Right renal pelvis (tissue), 4 donors: ENCODE measurements at regions not wholly inside any gene's neighbourhood (a gene's known extent, or its start where the extent isn't known, plus 50 kb on each side); places are given as distances from the start of the nearest gene placed in this dataset.
A peak's percentile ranks its signal among the peaks of the same experiment; 100 is the strongest.

ENCODE experiments used
- DNase-seq, 4 donors: peaks; one replicate each; pipeline ENCODE4 v3.0.0-alpha.2; 2013; ENCODE audit warnings: low read depth in 4 of 4, low spot score in 3 of 4, missing footprints in 1 of 4

DNA sequence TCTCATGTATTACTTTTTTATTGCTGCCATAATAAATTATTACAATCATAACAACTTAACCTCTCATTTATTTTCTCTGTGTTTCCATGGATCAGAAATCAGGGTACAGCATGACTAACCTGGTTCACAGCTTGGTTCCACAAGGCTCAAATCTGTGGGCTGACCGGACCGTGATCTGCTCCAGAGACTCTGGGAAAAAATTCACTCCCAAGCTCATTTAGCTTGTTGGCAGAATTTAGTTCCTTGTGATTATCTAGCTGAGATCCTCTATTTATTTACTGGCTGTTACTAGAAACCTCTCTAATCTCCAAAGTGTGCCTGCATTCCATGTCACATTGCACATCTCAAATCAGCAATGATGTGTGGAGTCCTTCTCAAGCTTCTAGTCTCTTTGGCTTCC is 386.6 kb downstream of the DIPK2A start:
- no peak for DNase-seq

DNA sequence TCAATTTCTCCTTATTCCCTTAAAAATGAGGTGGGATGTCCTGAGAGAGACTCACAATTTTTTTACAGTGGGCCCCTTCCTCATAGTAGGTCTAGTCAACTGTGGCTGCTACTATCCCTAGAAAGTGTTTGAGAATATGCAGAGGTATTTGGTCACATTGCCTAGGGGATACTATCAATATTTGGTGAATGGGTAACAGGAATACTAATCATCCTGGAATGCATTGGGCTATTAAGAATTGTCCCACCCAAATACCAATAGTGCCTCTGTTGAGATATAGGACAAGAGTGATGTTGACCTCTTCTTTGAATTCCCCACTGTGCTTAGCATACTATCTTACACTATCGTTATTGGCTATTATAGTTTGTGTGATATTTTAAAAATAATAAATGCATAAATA is 389.4 kb downstream of the DIPK2A start:
- no peak for DNase-seq

GRCh38 chr3:144362126-144362525 is 390.5 kb downstream of the DIPK2A start:
- no peak for DNase-seq

GRCh38 chr3:144363856-144364255 is 392.2 kb downstream of the DIPK2A start:
- no peak for DNase-seq

DNA sequence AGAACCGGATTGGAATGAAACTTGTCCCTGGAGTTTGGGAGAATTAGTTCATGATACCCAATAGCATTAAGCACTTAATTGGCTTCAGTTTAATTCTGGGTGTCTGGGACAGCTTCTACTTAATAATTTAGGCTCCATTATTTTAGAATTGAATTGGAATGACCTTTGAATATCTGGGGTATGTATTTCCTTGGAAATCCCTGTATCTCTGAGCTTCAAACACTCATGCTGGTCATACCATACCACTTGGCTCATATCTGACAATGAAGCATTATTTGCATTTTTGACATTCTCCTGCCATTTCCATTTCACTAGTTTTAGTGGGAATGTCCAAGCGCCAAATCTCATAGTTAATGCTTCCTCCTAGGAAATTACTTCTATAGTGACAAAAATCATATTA is 393.1 kb downstream of the DIPK2A start:
- no peak for DNase-seq

DNA sequence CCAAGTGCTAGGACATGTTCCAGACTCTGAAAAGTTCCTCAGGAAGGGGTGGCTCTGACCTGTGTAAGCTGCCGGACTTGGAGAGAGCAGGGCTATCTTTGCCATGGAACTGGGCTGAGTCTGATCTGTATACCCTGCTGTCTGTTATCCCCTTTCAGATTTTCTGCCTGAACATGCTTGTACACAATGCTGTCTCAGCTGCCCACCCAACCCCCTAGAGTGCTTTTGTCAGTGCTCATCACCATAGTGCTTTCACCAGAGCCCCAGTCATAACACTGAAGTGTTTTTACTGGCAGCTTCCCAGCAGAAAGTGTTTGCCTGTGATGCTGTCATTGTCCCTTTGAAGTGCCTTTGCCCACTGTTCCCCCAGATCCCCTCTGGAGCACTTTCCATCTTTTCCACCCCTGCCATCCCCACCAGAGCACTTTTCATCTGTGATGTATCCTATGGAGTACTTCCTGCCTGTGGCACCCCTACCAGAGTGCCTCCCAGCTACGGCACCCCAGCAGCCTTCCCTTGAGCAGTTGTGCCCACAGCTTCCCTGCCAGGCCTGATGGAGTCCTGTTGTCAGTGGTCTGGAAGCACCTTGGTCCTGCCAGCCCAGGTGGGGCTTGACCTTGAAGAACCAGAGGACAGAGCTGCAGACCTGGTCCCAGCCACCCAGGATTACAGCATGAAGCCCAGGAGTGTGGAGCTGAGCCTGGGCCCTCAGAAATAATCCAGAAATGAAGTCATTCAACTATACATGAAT is 397.7 kb downstream of the DIPK2A start:
- no peak for DNase-seq

DNA sequence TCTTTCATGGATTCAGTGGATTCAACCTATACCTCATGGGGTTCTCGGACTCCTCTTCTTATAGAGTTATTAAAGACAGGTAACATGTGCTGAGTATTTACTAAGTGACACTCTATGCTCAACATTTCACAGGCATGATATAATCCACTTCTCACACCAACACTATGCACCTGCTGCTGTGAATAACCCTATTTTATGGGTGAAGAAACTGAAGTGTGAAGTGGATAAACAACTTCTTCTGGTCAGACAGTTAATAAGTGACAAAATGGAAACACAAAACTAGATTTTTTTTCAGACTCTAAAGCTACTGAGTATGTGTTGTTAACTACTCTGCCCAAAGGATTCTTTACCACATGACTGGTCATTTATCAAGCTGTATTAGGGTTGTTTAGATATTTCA is 403.5 kb downstream of the DIPK2A start:
- peak in 2 of 4 donors; percentile 14 to 19 for DNase-seq

DNA sequence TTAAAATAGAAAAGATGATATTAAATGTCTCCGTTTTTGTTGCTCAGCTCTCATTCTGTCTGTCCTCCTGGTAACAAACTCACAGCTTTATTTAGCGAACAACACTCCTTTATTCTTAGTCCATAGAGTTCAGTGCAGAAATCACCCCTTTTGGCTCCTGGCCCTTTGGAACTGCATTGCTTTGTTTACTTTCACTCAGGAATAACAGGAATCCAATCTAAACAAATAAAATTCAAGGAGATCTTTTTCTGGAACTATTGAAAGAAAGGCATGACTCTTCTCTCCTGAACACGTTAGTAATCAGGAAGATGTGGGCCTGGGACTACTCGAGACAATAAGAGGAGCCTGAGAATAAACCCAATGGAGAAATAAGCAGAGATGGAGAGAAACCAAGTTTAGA is 409.2 kb downstream of the DIPK2A start:
- no peak for DNase-seq

- DNase-seq = no peak
These were observed 410.0 kb downstream of the DIPK2A start for GRCh38 chr3:144381607-144382006.

- DNase-seq = no peak
These were observed 412.8 kb downstream of the DIPK2A start for GRCh38 chr3:144384241-144384979.

DNA sequence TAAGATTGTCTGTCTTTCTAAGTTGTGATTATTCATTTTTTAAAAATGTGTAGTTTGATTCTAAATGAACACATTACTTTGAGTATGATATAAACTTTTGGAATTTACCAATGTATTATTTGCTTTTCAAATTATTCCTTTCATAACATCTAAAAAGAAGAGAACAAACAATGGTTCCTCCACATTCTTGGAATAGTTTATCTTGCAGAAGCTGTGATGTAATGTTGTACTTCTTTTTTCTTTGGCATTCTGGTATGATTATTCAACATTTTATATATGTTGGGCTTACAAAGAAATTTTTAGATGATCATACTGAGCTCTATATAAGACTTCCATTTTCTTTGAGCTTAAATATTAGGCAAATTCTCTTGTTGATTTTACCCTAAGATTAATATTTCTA is 419.2 kb downstream of the DIPK2A start:
- DNase-seq = no peak

- no peak for DNase-seq
These were observed 419.6 kb downstream of the DIPK2A start for GRCh38 chr3:144391236-144391635.

GRCh38 chr3:144394032-144394431 is 422.4 kb downstream of the DIPK2A start:
- no peak for DNase-seq

GRCh38 chr3:144402430-144402829 is 430.8 kb downstream of the DIPK2A start:
- no peak for DNase-seq

DNA sequence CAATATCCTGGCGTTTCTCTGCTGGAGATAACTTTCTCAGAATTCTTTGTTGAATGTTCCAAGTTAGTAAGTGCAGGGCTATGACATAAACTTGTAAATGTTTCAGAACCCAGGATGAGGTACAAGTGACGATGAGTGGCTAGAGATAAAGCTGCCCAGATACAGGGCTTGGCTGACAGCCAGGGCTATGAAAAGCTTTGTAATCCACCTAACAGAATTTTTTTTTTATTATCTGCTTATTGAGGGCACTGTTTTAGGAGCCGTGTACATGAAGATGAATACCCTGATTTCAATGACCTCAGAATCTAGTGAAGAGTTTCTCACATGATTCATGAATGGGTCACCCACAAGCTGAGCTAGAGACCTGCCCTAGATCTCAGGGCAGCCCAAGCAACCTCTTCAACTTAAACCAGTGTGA is 431.4 kb downstream of the DIPK2A start:
- DNase-seq = no peak

- DNase-seq = no peak
These were observed 435.7 kb downstream of the DIPK2A start for GRCh38 chr3:144407335-144407734.

DNA sequence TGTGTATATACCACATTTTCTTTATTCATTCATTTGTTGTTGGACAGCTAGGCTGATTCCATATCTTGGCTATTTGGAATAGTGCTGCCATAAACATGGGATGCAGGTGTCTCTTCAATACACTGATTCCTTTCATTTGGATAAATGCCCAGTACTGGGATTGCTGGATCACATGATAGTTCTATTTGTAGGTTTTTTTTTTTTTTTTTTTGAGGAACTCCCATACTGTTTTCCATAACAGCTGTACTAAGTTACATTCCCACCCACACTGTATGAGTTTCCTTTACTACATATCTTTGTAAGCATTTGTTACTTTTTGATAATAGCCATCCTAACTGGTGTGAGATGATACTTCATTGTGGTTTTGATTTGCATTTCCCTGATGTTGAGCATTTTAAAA is 437.7 kb downstream of the DIPK2A start:
- DNase-seq = no peak

DNA sequence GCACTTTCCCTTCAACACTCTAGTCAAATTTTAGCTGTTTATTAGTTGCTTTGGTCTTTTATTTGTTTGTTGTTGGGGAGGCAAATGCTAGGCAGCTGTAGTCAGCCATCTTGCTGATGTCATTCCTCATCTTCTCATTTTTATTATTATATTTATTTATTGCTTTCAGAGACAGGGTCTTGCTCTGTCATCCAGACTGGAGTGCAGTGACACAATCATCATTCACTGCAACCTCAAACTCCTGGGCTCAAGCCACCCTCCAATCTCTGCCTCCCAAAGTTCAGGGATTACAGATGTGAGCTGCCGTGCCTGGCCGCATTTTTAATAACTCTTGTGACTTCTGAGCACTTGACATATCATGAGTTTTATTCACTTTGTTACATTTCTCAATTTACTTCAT is 441.4 kb downstream of the DIPK2A start:
- no peak for DNase-seq

DNA sequence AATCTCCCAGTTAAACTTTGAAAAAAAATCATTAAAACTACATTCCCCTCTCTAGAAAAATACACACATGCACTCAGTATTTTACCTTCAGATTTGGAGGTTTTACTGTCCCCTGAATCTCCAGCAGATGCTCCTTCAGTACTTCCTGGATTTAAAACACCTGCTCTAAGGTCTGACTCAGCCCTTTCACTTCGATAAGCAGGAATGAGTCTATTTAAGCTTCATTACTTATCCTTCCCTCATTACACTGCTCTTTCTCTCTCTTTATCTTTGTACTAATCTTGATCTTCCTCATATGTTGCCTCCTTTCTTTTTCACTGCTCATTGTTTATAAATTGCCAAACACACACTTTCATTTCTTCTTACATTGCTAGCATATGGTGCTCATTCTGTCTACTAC is 443.9 kb downstream of the DIPK2A start:
- DNase-seq = no peak

DNA sequence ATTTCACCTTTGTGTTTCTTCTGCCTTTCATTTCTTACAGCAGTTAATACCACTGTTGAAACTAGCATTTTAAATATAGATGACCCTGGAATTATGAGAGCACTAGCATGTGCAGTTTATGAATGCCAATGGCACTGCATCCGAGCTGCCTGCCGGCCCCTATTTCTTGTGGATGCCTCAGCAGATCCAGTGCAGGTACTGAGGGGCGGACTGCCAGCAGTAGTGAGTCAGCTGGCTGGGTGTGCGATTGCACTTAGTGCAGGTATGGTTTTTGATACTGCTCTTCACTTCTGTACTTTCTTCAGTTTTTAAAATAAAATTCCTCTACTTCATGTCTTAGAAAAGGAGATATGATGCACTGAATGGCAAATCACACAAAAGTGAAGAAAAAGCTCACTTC is 453.0 kb downstream of the DIPK2A start:
- DNase-seq = no peak

- no peak for DNase-seq
These were observed 454.7 kb downstream of the DIPK2A start for GRCh38 chr3:144426366-144426765.

DNA sequence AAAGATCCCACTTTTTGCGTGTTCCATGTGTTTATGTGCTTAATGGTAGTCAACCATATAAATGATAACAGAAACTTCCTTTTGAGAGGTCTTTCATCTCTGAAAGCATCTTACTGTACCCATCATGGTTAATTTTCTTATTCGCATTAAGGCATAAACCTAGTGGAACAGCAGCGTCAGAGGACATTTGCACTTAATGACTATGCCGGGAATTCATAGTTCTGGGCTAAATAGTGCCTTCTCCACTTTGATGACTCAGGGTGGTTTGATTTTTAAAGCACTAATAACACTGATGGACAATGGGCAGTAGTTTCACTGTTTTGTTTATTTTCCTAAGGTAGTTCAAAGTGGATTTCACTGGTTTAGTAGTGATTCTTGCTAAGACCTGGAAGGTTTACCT is 455.3 kb downstream of the DIPK2A start:
- no peak for DNase-seq
